ENCODE measurements at regions not wholly inside any gene's neighbourhood (a gene's known extent, or its start where the extent isn't known, plus 50 kb on each side); places are given as distances from the start of the nearest gene placed in this dataset.
"Not testable (repeated sequence)": the region's sequence is repeated elsewhere in the genome, so short reads cannot be mapped to it uniquely, and the experiment has no call there.

- DNase-seq = no peak
Measured at GRCh38 chr1:196088541-196088940, 519.7 kb downstream of the KCNT2 start.

- DNase-seq = no peak
Measured at GRCh38 chr1:196078691-196079090, 529.5 kb downstream of the KCNT2 start.

- DNase-seq = no peak
Measured at GRCh38 chr1:196075621-196076020, 532.6 kb downstream of the KCNT2 start.

GRCh38 chr1:196074182-196074581, 534.1 kb downstream of the KCNT2 start:
- no peak for DNase-seq

GRCh38 chr1:196071447-196071846, 536.8 kb downstream of the KCNT2 start:
- no peak for DNase-seq

- no peak for DNase-seq
Measured at GRCh38 chr1:196070940-196071339, 537.3 kb downstream of the KCNT2 start.

GRCh38 chr1:196063952-196064351, 544.3 kb downstream of the KCNT2 start:
- DNase-seq = no peak

- DNase-seq = no peak
Measured at GRCh38 chr1:196063294-196063693, 544.9 kb downstream of the KCNT2 start.

- DNase-seq = no peak
Measured at GRCh38 chr1:196060539-196060938, 547.7 kb downstream of the KCNT2 start.

- DNase-seq = no peak
Measured at GRCh38 chr1:196059210-196059609, 549.0 kb downstream of the KCNT2 start.

- DNase-seq = no peak
Measured at GRCh38 chr1:196056966-196057365, 551.3 kb downstream of the KCNT2 start.

- no peak for DNase-seq
Measured at GRCh38 chr1:196049407-196049806, 558.8 kb downstream of the KCNT2 start.

- DNase-seq = no peak
Measured at GRCh38 chr1:196043268-196043667, 565.0 kb downstream of the KCNT2 start.

GRCh38 chr1:196034080-196034706, 574.0 kb downstream of the KCNT2 start:
- DNase-seq = no peak

- DNase-seq = not testable (repeated sequence)
Measured at GRCh38 chr1:196031387-196031786, 576.9 kb downstream of the KCNT2 start.

GRCh38 chr1:196030455-196030854, 577.8 kb downstream of the KCNT2 start:
- no peak for DNase-seq

- no peak for DNase-seq
Measured at GRCh38 chr1:196029410-196029809, 578.8 kb downstream of the KCNT2 start.

- no peak for DNase-seq
Measured at GRCh38 chr1:196027127-196027526, 581.1 kb downstream of the KCNT2 start.

- not testable (repeated sequence) for DNase-seq
Measured at GRCh38 chr1:196021174-196021573, 587.1 kb downstream of the KCNT2 start.

GRCh38 chr1:196009362-196009761, 598.9 kb downstream of the KCNT2 start:
- no peak for DNase-seq

GRCh38 chr1:196007763-196008162, 600.5 kb downstream of the KCNT2 start:
- no peak for DNase-seq

GRCh38 chr1:196005426-196005825, 602.8 kb downstream of the KCNT2 start:
- no peak for DNase-seq

GRCh38 chr1:196004388-196004787, 603.9 kb downstream of the KCNT2 start:
- not testable (repeated sequence) for DNase-seq

- DNase-seq = no peak
Measured at GRCh38 chr1:196002906-196003305, 605.3 kb downstream of the KCNT2 start.

GRCh38 chr1:196002296-196002695, 605.9 kb downstream of the KCNT2 start:
- not testable (repeated sequence) for DNase-seq

Data from femur (tissue), 1 donor.